ENCODE measurements at regions not wholly inside any gene's neighbourhood (a gene's known extent, or its start where the extent isn't known, plus 50 kb on each side); places are given as distances from the start of the nearest gene placed in this dataset.

DNA sequence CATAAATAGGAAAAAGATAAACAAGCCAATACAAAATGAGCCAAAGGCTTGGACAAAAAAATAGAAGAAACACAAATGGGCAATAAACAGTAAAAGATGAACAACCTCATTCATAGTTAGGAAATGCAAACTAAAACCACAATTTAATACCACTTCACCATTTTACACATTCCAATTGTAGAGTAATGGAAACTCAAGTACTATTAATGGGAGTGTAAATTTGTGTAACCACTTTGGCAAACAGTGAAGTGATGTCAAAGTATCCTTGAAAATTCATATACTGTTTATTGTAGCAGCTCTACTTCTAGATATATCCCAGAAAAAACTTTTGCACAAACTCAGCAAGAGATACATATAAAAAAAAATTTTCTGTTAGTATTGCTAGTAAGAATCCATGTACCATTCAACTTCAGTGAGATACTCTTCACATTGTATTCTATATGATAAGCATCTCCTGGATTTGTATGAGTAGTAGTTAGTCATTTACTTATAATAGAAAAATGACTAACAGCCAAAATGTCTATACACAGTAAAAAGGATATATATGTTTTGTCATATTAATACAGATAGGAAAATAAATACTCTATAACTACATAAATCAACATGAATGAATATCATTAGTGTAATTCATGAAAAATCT is 229.8 kb downstream of the DKK2 start:
- Histone ChIP-seq H2AFZ (ENCODE audit: low read length) (no peak overlapping the region), H2BK120ac (ENCODE audit: low read depth, low read length, poor library complexity, severe bottlenecking) (no peak overlapping the region), H3K79me1 (ENCODE audit: insufficient read depth, low read depth, low read length, poor library complexity, severe bottlenecking) (no peaks in the 10 kb centered on the region), H2BK12ac (ENCODE audit: insufficient read length, low read depth, low read length) (no peak overlapping the region), H4K20me1 (ENCODE audit: control insufficient read depth, insufficient read depth, insufficient read length) (no peaks in the 10 kb centered on the region), H3K27ac (ENCODE audit: insufficient read length, low read depth, low read length) (no peak overlapping the region), H2AK5ac (ENCODE audit: insufficient read length, low read length) (no peak overlapping the region), H4K8ac (replicated peaks; ENCODE audit: insufficient read length, low read depth, low read length) (no peak overlapping the region), H3K18ac (ENCODE audit: insufficient read length, low read depth, low read length) (no peak overlapping the region), H3K9ac (ENCODE audit: extremely low read depth, insufficient read length, low read length) (no peak overlapping the region), H3K23ac (ENCODE audit: insufficient read length, low read depth, low read length) (no peak overlapping the region), H3K4me1 (ENCODE audit: insufficient read depth, low read length) (no peaks in the 10 kb centered on the region), H2BK20ac (ENCODE audit: low read depth, low read length, poor library complexity, severe bottlenecking) (no peak overlapping the region), H3K4ac (ENCODE audit: low read depth, low read length) (no peak overlapping the region), H3K79me2 (ENCODE audit: insufficient read depth, low read length) (no peaks in the 10 kb centered on the region), H3K56ac (ENCODE audit: insufficient read length, low read depth, low read length) (no peak overlapping the region), H3K14ac (ENCODE audit: insufficient read depth, low read length) (no peak overlapping the region), H4K91ac (ENCODE audit: insufficient read length, low read depth, low read length) (no peak overlapping the region), H2BK5ac (ENCODE audit: insufficient read length, low read length) (no peak overlapping the region), H3K9me3 (ENCODE audit: control insufficient read depth, low read depth, low read length) (no peaks in the 10 kb centered on the region), H3K23me2 (ENCODE audit: insufficient read length, low read depth, low read length, poor library complexity, severe bottlenecking) (no peaks in the 10 kb centered on the region), H3K4me2 (ENCODE audit: insufficient read depth, insufficient read length, low read length) (no peak overlapping the region), H3T11ph (ENCODE audit: low read length) (no peak overlapping the region), H2BK15ac (ENCODE audit: low read depth, low read length) (no peak overlapping the region), H4K5ac (ENCODE audit: insufficient read length, low read depth, low read length) (no peak overlapping the region), H3K27me3 (ENCODE audit: insufficient read depth, low read length) (no peaks in the 10 kb centered on the region)
- TF ChIP-seq, protein P1, sequence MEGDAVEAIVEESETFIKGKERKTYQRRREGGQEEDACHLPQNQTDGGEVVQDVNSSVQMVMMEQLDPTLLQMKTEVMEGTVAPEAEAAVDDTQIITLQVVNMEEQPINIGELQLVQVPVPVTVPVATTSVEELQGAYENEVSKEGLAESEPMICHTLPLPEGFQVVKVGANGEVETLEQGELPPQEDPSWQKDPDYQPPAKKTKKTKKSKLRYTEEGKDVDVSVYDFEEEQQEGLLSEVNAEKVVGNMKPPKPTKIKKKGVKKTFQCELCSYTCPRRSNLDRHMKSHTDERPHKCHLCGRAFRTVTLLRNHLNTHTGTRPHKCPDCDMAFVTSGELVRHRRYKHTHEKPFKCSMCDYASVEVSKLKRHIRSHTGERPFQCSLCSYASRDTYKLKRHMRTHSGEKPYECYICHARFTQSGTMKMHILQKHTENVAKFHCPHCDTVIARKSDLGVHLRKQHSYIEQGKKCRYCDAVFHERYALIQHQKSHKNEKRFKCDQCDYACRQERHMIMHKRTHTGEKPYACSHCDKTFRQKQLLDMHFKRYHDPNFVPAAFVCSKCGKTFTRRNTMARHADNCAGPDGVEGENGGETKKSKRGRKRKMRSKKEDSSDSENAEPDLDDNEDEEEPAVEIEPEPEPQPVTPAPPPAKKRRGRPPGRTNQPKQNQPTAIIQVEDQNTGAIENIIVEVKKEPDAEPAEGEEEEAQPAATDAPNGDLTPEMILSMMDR (conservative IDR thresholded peaks at IDR 0.05): no peak
- Mint-ChIP-seq H3K9me3 (no peaks in the 10 kb centered on the region), H3K27me3 (ENCODE audit: low read depth) (no peaks in the 10 kb centered on the region), H3K4me1 (no peaks in the 10 kb centered on the region), H3K36me3 (ENCODE audit: insufficient read depth in 1 of 3, low read depth in 3 of 3) (no peaks in the 10 kb centered on the region), H3K4me3 (no peak overlapping the region), H3K27ac (no peak overlapping the region)
- DNase-seq: no peak

All from H9 (cell line).